Smooth muscle cell (in vitro differentiated cells): ENCODE measurements at regions not wholly inside any gene's neighbourhood (a gene's known extent, or its start where the extent isn't known, plus 50 kb on each side); places are given as distances from the start of the nearest gene placed in this dataset.

Source experiments
- DNase-seq: peaks from one replicate; lab custom pipeline; 2025; ENCODE audit not compliant: unreplicated experiment; lab: John Stamatoyannopoulos, UW
- H2AFZ ChIP-seq: fragments of 200-600 bp; sonication (generic); 2 replicates; pipeline ENCODE4 v1.6.0; 2016; ENCODE audit warnings: antibody characterized with exemption, low read depth, mild to moderate bottlenecking
- H3F3A ChIP-seq: fragments of 200-600 bp; sonication (generic); 2 replicates; pipeline ENCODE4 v1.6.0; 2017; ENCODE audit warnings: antibody characterized with exemption, low read depth
- H3K27ac ChIP-seq: fragments of 200-600 bp; sonication (generic); 2 replicates; pipeline ENCODE4 v1.5.1; 2016; ENCODE audit warnings: low read depth, mild to moderate bottlenecking
- H3K27me3 ChIP-seq: fragments of 200-600 bp; sonication (generic); 2 replicates; pipeline ENCODE4 v1.6.1; 2016; ENCODE audit warnings: low read depth, mild to moderate bottlenecking
- H3K36me3 ChIP-seq: fragments of 200-600 bp; sonication (generic); 2 replicates; pipeline ENCODE4 v1.5.1; 2016; ENCODE audit warnings: low read depth
- H3K4me1 ChIP-seq: fragments of 200-600 bp; sonication (generic); 2 replicates; pipeline ENCODE4 v1.5.1; 2016; ENCODE audit warnings: low read depth
- H3K4me2 ChIP-seq: fragments of 200-600 bp; sonication (generic); 2 replicates; pipeline ENCODE4 v1.6.0; 2016; ENCODE audit warnings: mild to moderate bottlenecking
- H3K4me3 ChIP-seq: fragments of 200-600 bp; sonication (generic); 2 replicates; pipeline ENCODE4 v1.5.1; 2016; ENCODE audit warnings: mild to moderate bottlenecking
- H3K79me2 ChIP-seq: fragments of 200-600 bp; sonication (generic); 2 replicates; pipeline ENCODE4 v1.6.0; 2016; ENCODE audit warnings: low read depth, mild to moderate bottlenecking
- H3K9ac ChIP-seq: fragments of 200-600 bp; sonication (generic); 2 replicates; pipeline ENCODE4 v1.6.0; 2016; ENCODE audit warnings: low read depth
- H3K9me3 ChIP-seq: fragments of 200-600 bp; sonication (generic); replicated peaks from 2 replicates; pipeline ENCODE4 v1.5.1; 2016; ENCODE audit warnings: low read depth
- H4K20me1 ChIP-seq: fragments of 200-600 bp; sonication (generic); 2 replicates; pipeline ENCODE4 v1.6.0; 2016; ENCODE audit warnings: low read depth
- CTCF ChIP-seq: fragments of 200-600 bp; sonication (generic); IDR thresholded peaks from 2 replicates; pipeline ENCODE4 v1.5.1; 2017; ENCODE audit warnings: borderline replicate concordance, mild to moderate bottlenecking, antibody characterized with exemption; ENCODE audit not compliant: insufficient read depth, poor library complexity, severe bottlenecking
- WGBS: methylation state at CpG from one replicate; pipeline ENCODE4 v1.1.7; 2016; ENCODE audit warnings: low lambda C conversion rate; 5-methylcytosine and 5-hydroxymethylcytosine counted together

- Histone ChIP-seq H2AFZ (no peak overlapping the region), H4K20me1 (no peaks in the 10 kb centered on the region), H3K4me3 (no peak overlapping the region), H3F3A (no peaks in the 10 kb centered on the region), H3K27ac (no peak overlapping the region), H3K27me3 (no peaks in the 10 kb centered on the region), H3K9me3 (no peaks in the 10 kb centered on the region), H3K9ac (no peak overlapping the region), H3K4me2 (no peak overlapping the region), H3K4me1 (no peaks in the 10 kb centered on the region), H3K79me2 (no peaks in the 10 kb centered on the region), H3K36me3 (no peaks in the 10 kb centered on the region)
- 65% methylated on average over 2 of the region's 2 CpGs for WGBS
- no peak for DNase-seq
- peak; percentile 40 for TF ChIP-seq CTCF
These were observed 624.6 kb upstream of the TECRL start for GRCh38 chr4:65033899-65034298.

GRCh38 chr4:65028592-65028991, 619.3 kb upstream of the TECRL start:
- Histone ChIP-seq H3K27me3 (no peaks in the 10 kb centered on the region), H3K36me3 (no peaks in the 10 kb centered on the region), H3F3A (no peaks in the 10 kb centered on the region), H3K9ac (no peak overlapping the region), H3K4me2 (no peak overlapping the region), H3K4me1 (no peaks in the 10 kb centered on the region), H3K27ac (no peak overlapping the region), H4K20me1 (no peaks in the 10 kb centered on the region), H3K4me3 (no peak overlapping the region), H3K79me2 (no peaks in the 10 kb centered on the region), H3K9me3 (no peaks in the 10 kb centered on the region), H2AFZ (no peak overlapping the region)
- WGBS: 92% methylated on average over 3 of the region's 3 CpGs
- TF ChIP-seq CTCF: no peak
- DNase-seq: no peak

GRCh38 chr4:65023883-65024670, 614.8 kb upstream of the TECRL start:
- no peak for DNase-seq
- H3K27ac ChIP-seq: no peak overlapping the region
- H3F3A ChIP-seq: no peaks in the 10 kb centered on the region
- H4K20me1 ChIP-seq: no peaks in the 10 kb centered on the region
- 75% methylated on average over 3 of the region's 3 CpGs for WGBS
- no peaks in the 10 kb centered on the region for H3K9me3 ChIP-seq
- H3K79me2 ChIP-seq: no peaks in the 10 kb centered on the region
- no peak overlapping the region for H3K4me2 ChIP-seq
- no peaks in the 10 kb centered on the region for H3K4me1 ChIP-seq
- no peak overlapping the region for H3K4me3 ChIP-seq
- no peak overlapping the region for H2AFZ ChIP-seq
- no peak for TF ChIP-seq CTCF
- no peak overlapping the region for H3K9ac ChIP-seq
- no peaks in the 10 kb centered on the region for H3K27me3 ChIP-seq
- no peaks in the 10 kb centered on the region for H3K36me3 ChIP-seq

- no peak overlapping the region for H3K4me2 ChIP-seq
- H3F3A ChIP-seq: no peaks in the 10 kb centered on the region
- 57% methylated on average over 6 of the region's 6 CpGs for WGBS
- no peaks in the 10 kb centered on the region for H3K27me3 ChIP-seq
- no peak overlapping the region for H3K9ac ChIP-seq
- no peak for DNase-seq
- H3K27ac ChIP-seq: no peak overlapping the region
- no peak for TF ChIP-seq CTCF
- no peaks in the 10 kb centered on the region for H3K9me3 ChIP-seq
- H3K4me1 ChIP-seq: no peaks in the 10 kb centered on the region
- H4K20me1 ChIP-seq: no peaks in the 10 kb centered on the region
- no peaks in the 10 kb centered on the region for H3K79me2 ChIP-seq
- H2AFZ ChIP-seq: peak overlapping the region; percentile 61
- H3K36me3 ChIP-seq: no peaks in the 10 kb centered on the region
- H3K4me3 ChIP-seq: no peak overlapping the region
These were observed 613.8 kb upstream of the TECRL start for GRCh38 chr4:65023081-65023480.
